CD14-positive monocyte (primary cell): ENCODE measurements at regions not wholly inside any gene's neighbourhood (a gene's known extent, or its start where the extent isn't known, plus 50 kb on each side); places are given as distances from the start of the nearest gene placed in this dataset.
A peak's percentile ranks its signal among the peaks of the same experiment; 100 is the strongest.

Source experiments
- DNase-seq, 3 donors: peaks; one replicate each; pipeline ENCODE4 v3.0.0-alpha.2; 2011 to 2022
- H2AFZ ChIP-seq: 2 replicates; pipeline ENCODE4 v1.6.0; 2012; ENCODE audit warnings: mild to moderate bottlenecking, low read depth, low read length, inconsistent platforms; ENCODE audit not compliant: insufficient read depth, poor library complexity, severe bottlenecking
- H3K27ac ChIP-seq, 2 donors: 1 replicate in 1 of 2; 2 replicates in 1 of 2; pipeline ENCODE4 v1.5.1; 2012 to 2013; ENCODE audit warnings: low read length in 2 of 2, control low read depth in 1 of 2, inconsistent platforms in 1 of 2, low read depth in 1 of 2, mild to moderate bottlenecking in 1 of 2
- H3K27me3 ChIP-seq, 2 donors: one replicate each; pipeline versions ENCODE4 v1.6.0 to v1.6.1; 2011 to 2013; ENCODE audit warnings: low read length in 2 of 2; ENCODE audit not compliant: control insufficient read depth in 2 of 2, insufficient read depth in 2 of 2
- H3K36me3 ChIP-seq, 2 donors: replicated peaks in 1 of 2; 1 replicate in 1 of 2; 2 replicates in 1 of 2; pipeline versions ENCODE4 v1.5.1 to v1.6.1; 2012 to 2013; ENCODE audit warnings: low read length in 2 of 2, control low read depth in 1 of 2, inconsistent platforms in 1 of 2, mild to moderate bottlenecking in 1 of 2; ENCODE audit not compliant: insufficient read depth in 2 of 2, control insufficient read depth in 1 of 2
- H3K4me1 ChIP-seq, 2 donors: 1 replicate in 1 of 2; 2 replicates in 1 of 2; pipeline versions ENCODE4 v1.5.1 to v1.6.1; 2012 to 2013; ENCODE audit warnings: low read length in 2 of 2, control low read depth in 1 of 2, inconsistent platforms in 1 of 2, mild to moderate bottlenecking in 1 of 2, moderate library complexity in 1 of 2; ENCODE audit not compliant: insufficient read depth in 2 of 2, control insufficient read depth in 1 of 2
- H3K4me2 ChIP-seq: replicated peaks from 2 replicates; pipeline ENCODE3; 2012; ENCODE audit warnings: low read length, moderate library complexity, mild to moderate bottlenecking; ENCODE audit not compliant: poor library complexity, severe bottlenecking; ENCODE audit errors: extremely low read depth
- H3K4me3 ChIP-seq, 3 experiments: fragments of 200-600 bp in 1 of 3; sonication (generic) in 1 of 3; replicated peaks in 1 of 3; 1 replicate in 2 of 3; 2 replicates in 1 of 3; pipeline ENCODE4 v1.5.1; 2011 to 2013; ENCODE audit warnings: low read length in 3 of 3, mild to moderate bottlenecking in 3 of 3, control low read depth in 2 of 3, low read depth in 2 of 3, inconsistent platforms in 1 of 3, moderate library complexity in 1 of 3
- H3K79me2 ChIP-seq: 2 replicates; pipeline ENCODE4 v1.6.0; 2012; ENCODE audit warnings: mild to moderate bottlenecking, control low read depth, inconsistent platforms, low read length, moderate library complexity; ENCODE audit not compliant: insufficient read depth
- H3K9ac ChIP-seq: 2 replicates; pipeline ENCODE4 v1.6.0; 2017; ENCODE audit warnings: low read length, mild to moderate bottlenecking; ENCODE audit not compliant: insufficient read depth, poor library complexity, severe bottlenecking
- H3K9me3 ChIP-seq, 2 donors: replicated peaks in 1 of 2; 1 replicate in 1 of 2; 2 replicates in 1 of 2; pipeline versions ENCODE4 v1.5.1 to v1.6.1; 2012 to 2013; ENCODE audit warnings: low read length in 2 of 2, control low read depth in 1 of 2; ENCODE audit not compliant: control insufficient read depth in 1 of 2, insufficient read depth in 1 of 2
- H4K20me1 ChIP-seq: 2 replicates; pipeline ENCODE4 v1.6.0; 2012; ENCODE audit warnings: mild to moderate bottlenecking, low read length, control low read depth, moderate library complexity; ENCODE audit not compliant: insufficient read depth
- H3K27ac Mint-ChIP-seq, 7 donors: one replicate each; pipeline ENCODE4 v1.8.0; 2020; ENCODE audit warnings: mild to moderate bottlenecking in 7 of 7, mixed read lengths in 7 of 7, moderate library complexity in 6 of 7, inconsistent platforms in 2 of 7
- H3K27me3 Mint-ChIP-seq, 3 donors: one replicate each; pipeline ENCODE4 v1.8.0; 2021 to 2022; ENCODE audit warnings: low read depth in 3 of 3, mild to moderate bottlenecking in 3 of 3, mixed read lengths in 3 of 3, moderate library complexity in 3 of 3, inconsistent platforms in 1 of 3
- H3K36me3 Mint-ChIP-seq, 2 donors: one replicate each; pipeline ENCODE4 v1.8.0; 2020; ENCODE audit warnings: mixed read lengths in 2 of 2, inconsistent platforms in 1 of 2, mild to moderate bottlenecking in 1 of 2
- H3K4me1 Mint-ChIP-seq: one replicate; pipeline ENCODE4 v1.8.0; 2020; ENCODE audit warnings: mild to moderate bottlenecking, mixed read lengths
- H3K4me3 Mint-ChIP-seq, 2 donors: one replicate each; pipeline ENCODE4 v1.8.0; 2020; ENCODE audit warnings: mild to moderate bottlenecking in 2 of 2, mixed read lengths in 2 of 2, moderate library complexity in 1 of 2
- H3K9me3 Mint-ChIP-seq, 7 donors: one replicate each; pipeline ENCODE4 v1.8.0; 2020 to 2022; ENCODE audit warnings: mixed read lengths in 7 of 7, mild to moderate bottlenecking in 6 of 7, moderate library complexity in 6 of 7, inconsistent platforms in 2 of 7
- CTCF ChIP-seq: fragments of 200-600 bp; IDR thresholded peaks from one replicate; pipeline ENCODE4 v1.8.0; 2022; ENCODE audit warnings: antibody characterized with exemption, mild to moderate bottlenecking
- WGBS: methylation state at CpG from one replicate; pipeline ENCODE4 v1.1.5; 2013; ENCODE audit warnings: missing lambda C conversion rate; ENCODE audit not compliant: insufficient coverage; 5-methylcytosine and 5-hydroxymethylcytosine counted together
- intact Hi-C, 2 donors: fragments of 100-400 bp; cut with micrococcal nuclease; formaldehyde crosslinking; loops; one replicate each; pipeline versions ENCODE4 v1.15.0 to v1.15.1; 2023

GRCh38 chr4:113824396-113824795 is 62.9 kb upstream of the CAMK2D start:
- H3K27ac ChIP-seq = peak overlapping the region in 1 of 2 donors; percentile 54
- peaks cover 0 to 3% (median 0%) of the 10 kb centered on the region in 3 donors for H3K27me3 Mint-ChIP-seq
- H3K9me3 ChIP-seq = no peaks in the 10 kb centered on the region
- H3K4me1 ChIP-seq = peaks cover 41 to 42% of the 10 kb centered on the region in 2 donors
- H3K9me3 Mint-ChIP-seq = no peaks in the 10 kb centered on the region
- no peak for TF ChIP-seq CTCF
- no CpG with 5 or more reads among the region's 2 CpGs for WGBS
- peak; percentile 11 to 34 (median 15) for DNase-seq
- no peaks in the 10 kb centered on the region for H3K36me3 Mint-ChIP-seq
- no peak overlapping the region for H3K4me3 Mint-ChIP-seq
- H3K9ac ChIP-seq = no peak overlapping the region
- intact Hi-C loops = loop anchor here in 1 of 2 donors (5.0 kb wide), 1 partner anchor 42 kb away; no protein-coding TSS in a partner anchor
- H2AFZ ChIP-seq = no peak overlapping the region
- no peak overlapping the region for H3K4me2 ChIP-seq
- H4K20me1 ChIP-seq = no peaks in the 10 kb centered on the region
- H3K4me1 Mint-ChIP-seq = peaks cover 47% of the 10 kb centered on the region
- no peaks in the 10 kb centered on the region for H3K79me2 ChIP-seq
- H3K4me3 ChIP-seq = peak overlapping the region in 1 of 3 experiments; percentile 33
- no peaks in the 10 kb centered on the region for H3K36me3 ChIP-seq
- H3K27me3 ChIP-seq = no peaks in the 10 kb centered on the region
- H3K27ac Mint-ChIP-seq = peak overlapping the region; percentile 51 to 87 (median 78)

GRCh38 chr4:113823291-113823659 is 61.7 kb upstream of the CAMK2D start:
- H3K4me3 ChIP-seq = no peak overlapping the region
- peak; percentile 66 to 82 (median 81) for DNase-seq
- H3K36me3 ChIP-seq = no peaks in the 10 kb centered on the region
- H4K20me1 ChIP-seq = no peaks in the 10 kb centered on the region
- TF ChIP-seq CTCF = no peak
- H3K9ac ChIP-seq = no peak overlapping the region
- intact Hi-C loops = loop anchor here in 1 of 2 donors (5.0 kb wide), 1 partner anchor 41 kb away; no protein-coding TSS in a partner anchor
- peak overlapping the region in 1 of 2 donors; percentile 50 for H3K27ac ChIP-seq
- H3K4me1 ChIP-seq = peaks cover 41 to 42% of the 10 kb centered on the region in 2 donors
- H3K9me3 Mint-ChIP-seq = no peaks in the 10 kb centered on the region
- H3K4me2 ChIP-seq = peak overlapping the region; percentile 31
- H3K27ac Mint-ChIP-seq = peak overlapping the region; percentile 49 to 88 (median 60)
- no peaks in the 10 kb centered on the region for H3K27me3 ChIP-seq
- peaks cover 47% of the 10 kb centered on the region for H3K4me1 Mint-ChIP-seq
- WGBS = no CpG with 5 or more reads among the region's 2 CpGs
- H3K36me3 Mint-ChIP-seq = peaks cover 0 to 2% of the 10 kb centered on the region in 2 donors
- H2AFZ ChIP-seq = no peak overlapping the region
- peaks cover 0 to 1% (median 0%) of the 10 kb centered on the region in 3 donors for H3K27me3 Mint-ChIP-seq
- H3K79me2 ChIP-seq = no peaks in the 10 kb centered on the region
- peak overlapping the region in 1 of 2 donors; percentile 23 for H3K4me3 Mint-ChIP-seq
- H3K9me3 ChIP-seq = no peaks in the 10 kb centered on the region
